Lower lobe of right lung (tissue), 2 donors: ENCODE measurements at regions not wholly inside any gene's neighbourhood (a gene's known extent, or its start where the extent isn't known, plus 50 kb on each side); places are given as distances from the start of the nearest gene placed in this dataset.

ENCODE experiments used
- ATAC-seq, 2 donors: fragments of 200-7000 bp; cut with Tn5 transposase; one replicate each; pipeline ENCODE4 v1.9.1; 2020 to 2022; ENCODE audit warnings: mild to moderate bottlenecking in 2 of 2, moderate library complexity in 2 of 2
- DNase-seq: peaks from one replicate; pipeline ENCODE4 v3.0.0-alpha.2; 2020
- H3K27ac ChIP-seq: fragments of 200-600 bp; one replicate; pipeline ENCODE4 v1.8.0; 2022
- H3K27me3 ChIP-seq: fragments of 200-600 bp; one replicate; pipeline ENCODE4 v1.8.0; 2022; ENCODE audit warnings: low read depth
- H3K36me3 ChIP-seq: fragments of 200-600 bp; one replicate; pipeline ENCODE4 v1.8.0; 2022; ENCODE audit warnings: mild to moderate bottlenecking
- H3K4me1 ChIP-seq: fragments of 200-600 bp; one replicate; pipeline ENCODE4 v1.8.0; 2022
- H3K4me3 ChIP-seq: fragments of 200-600 bp; one replicate; pipeline ENCODE4 v1.8.0; 2022; ENCODE audit warnings: mild to moderate bottlenecking
- H3K9me3 ChIP-seq: fragments of 200-600 bp; one replicate; pipeline ENCODE4 v1.8.0; 2022
- intact Hi-C: fragments of 100-400 bp; cut with DNase I; formaldehyde crosslinking; loops from one replicate; pipeline ENCODE4 v1.11.0; 2022
- TF ChIP-seq, protein P1 (sequence below): fragments of 200-600 bp; IDR thresholded peaks from one replicate; pipeline ENCODE4 v1.8.0; 2022; ENCODE audit warnings: antibody characterized with exemption, mild to moderate bottlenecking
- donor health status: DM: no; HTN: yes; CAD: no; lungs with severe emphysema.

DNA sequence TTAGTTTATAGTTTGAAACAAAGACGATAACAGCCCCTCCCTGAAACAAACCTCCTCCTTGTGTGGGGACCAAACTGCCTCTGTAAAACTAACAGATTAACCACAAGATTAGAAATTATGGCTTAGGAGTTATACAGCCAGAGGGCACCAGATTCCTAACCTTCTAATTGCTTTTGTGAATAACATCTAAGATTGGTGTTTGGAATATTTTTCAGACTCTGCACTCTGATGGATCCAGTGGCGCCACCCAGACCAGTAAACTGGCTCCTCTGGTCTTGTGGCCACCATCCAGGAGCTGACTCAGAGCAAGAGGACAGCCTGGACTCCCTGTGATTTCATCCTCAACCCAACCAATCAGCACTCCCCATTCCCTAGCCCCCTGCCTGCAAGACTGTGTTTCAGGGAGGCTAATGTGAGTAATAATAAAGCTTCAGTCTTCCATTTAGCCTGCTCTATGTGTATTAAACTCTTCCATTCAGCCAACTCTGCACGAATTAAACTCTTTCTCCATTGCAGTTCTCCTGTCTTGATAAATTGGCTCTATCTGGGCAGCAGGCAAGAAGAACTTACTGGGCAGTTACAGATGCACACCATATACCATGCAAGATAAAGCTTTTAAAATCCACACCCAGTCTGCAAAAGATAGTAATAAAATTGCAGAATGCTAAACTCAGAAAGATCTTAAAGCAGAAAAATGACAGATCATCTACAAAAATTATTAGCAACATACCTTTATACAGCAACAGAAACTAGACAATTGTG, 58.5 kb upstream of the SLC22A16 start:
- H3K9me3 ChIP-seq: no peaks in the 10 kb centered on the region
- intact Hi-C loops: no loop called here
- DNase-seq (no peak), ATAC-seq (no peak)
- no peaks in the 10 kb centered on the region for H3K27me3 ChIP-seq
- H3K36me3 ChIP-seq: no peaks in the 10 kb centered on the region
- no peak overlapping the region for H3K27ac ChIP-seq
- no peak overlapping the region for H3K4me3 ChIP-seq
- TF ChIP-seq, protein P1, sequence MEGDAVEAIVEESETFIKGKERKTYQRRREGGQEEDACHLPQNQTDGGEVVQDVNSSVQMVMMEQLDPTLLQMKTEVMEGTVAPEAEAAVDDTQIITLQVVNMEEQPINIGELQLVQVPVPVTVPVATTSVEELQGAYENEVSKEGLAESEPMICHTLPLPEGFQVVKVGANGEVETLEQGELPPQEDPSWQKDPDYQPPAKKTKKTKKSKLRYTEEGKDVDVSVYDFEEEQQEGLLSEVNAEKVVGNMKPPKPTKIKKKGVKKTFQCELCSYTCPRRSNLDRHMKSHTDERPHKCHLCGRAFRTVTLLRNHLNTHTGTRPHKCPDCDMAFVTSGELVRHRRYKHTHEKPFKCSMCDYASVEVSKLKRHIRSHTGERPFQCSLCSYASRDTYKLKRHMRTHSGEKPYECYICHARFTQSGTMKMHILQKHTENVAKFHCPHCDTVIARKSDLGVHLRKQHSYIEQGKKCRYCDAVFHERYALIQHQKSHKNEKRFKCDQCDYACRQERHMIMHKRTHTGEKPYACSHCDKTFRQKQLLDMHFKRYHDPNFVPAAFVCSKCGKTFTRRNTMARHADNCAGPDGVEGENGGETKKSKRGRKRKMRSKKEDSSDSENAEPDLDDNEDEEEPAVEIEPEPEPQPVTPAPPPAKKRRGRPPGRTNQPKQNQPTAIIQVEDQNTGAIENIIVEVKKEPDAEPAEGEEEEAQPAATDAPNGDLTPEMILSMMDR: no peak
- H3K4me1 ChIP-seq: no peaks in the 10 kb centered on the region

DNA sequence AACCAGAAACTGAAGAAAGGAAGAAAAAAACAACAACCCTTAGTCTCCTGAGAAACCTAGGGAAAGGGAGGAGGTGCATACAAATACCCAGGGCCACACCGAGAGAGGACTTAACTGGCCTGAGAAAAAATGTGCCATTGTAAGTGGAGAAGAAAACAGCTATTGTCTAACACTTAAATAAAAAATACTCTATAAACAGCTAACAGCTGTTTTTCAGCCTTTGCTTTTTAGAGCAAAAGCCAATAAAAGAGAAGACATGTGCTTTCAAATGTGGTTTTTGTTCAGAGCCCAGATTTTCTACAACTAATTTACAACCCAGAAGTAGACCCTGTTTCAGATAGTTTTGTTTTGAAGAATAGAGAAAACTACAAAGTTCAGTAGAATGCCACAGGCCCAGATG, 56.0 kb upstream of the SLC22A16 start:
- H3K36me3 ChIP-seq: no peaks in the 10 kb centered on the region
- H3K4me3 ChIP-seq: no peak overlapping the region
- ATAC-seq (no peak), DNase-seq (no peak)
- H3K27me3 ChIP-seq: no peaks in the 10 kb centered on the region
- H3K4me1 ChIP-seq: peaks cover 6% of the 10 kb centered on the region
- TF ChIP-seq, protein P1: no peak
- H3K9me3 ChIP-seq: no peaks in the 10 kb centered on the region
- H3K27ac ChIP-seq: no peak overlapping the region
- intact Hi-C loops: no loop called here

DNA sequence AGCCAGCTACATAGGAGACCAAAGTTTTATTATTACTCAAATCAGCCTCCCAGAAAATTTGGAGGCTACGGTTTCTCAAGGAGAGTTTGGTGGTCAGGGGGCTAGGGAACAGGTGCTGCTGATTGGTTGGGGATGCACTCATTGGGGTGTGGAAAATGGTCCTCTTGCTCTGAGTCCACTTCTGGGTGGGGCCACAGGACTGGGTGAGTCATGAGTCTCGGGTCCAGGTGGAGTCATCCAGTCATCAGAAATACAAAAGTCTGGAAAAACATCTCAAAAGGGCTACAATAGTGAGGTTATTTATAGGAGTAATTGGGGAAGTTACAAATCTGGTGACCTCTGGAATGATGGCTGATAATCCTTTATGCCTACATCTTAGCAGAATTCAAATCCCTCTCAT, 54.3 kb upstream of the SLC22A16 start:
- DNase-seq: no peak
- no peak overlapping the region for H3K4me3 ChIP-seq
- TF ChIP-seq, protein P1: no peak
- H3K36me3 ChIP-seq: no peaks in the 10 kb centered on the region
- ATAC-seq: no peak
- peaks cover 6% of the 10 kb centered on the region for H3K4me1 ChIP-seq
- no peaks in the 10 kb centered on the region for H3K27me3 ChIP-seq
- intact Hi-C loops: no loop called here
- H3K9me3 ChIP-seq: no peaks in the 10 kb centered on the region
- H3K27ac ChIP-seq: no peak overlapping the region

DNA sequence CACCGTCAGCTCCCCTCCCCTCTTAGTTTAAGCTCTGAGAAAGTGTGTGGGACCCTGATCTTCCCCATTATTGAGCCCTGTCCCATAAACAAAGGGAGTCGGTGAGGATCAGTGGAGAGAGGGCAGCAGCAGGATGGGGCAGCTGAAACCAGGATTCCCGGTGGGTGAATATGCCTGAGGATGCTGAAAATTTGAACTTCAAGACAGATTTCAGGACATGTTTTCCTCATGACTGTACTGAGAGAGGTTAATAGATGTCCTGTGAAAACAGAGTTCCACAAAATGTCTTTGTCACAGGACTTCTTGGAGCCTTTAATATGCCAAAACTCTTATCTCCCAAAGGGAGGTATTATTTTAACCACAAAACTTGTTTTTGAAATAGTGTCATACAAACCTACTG, 53.5 kb upstream of the SLC22A16 start:
- ATAC-seq: no peak
- Histone ChIP-seq H3K36me3 (no peaks in the 10 kb centered on the region), H3K4me3 (no peak overlapping the region), H3K27me3 (no peaks in the 10 kb centered on the region), H3K4me1 (peaks cover 6% of the 10 kb centered on the region), H3K27ac (no peak overlapping the region), H3K9me3 (no peaks in the 10 kb centered on the region)
- TF ChIP-seq, protein P1: no peak
- no peak for DNase-seq
- intact Hi-C loops: no loop called here

DNA sequence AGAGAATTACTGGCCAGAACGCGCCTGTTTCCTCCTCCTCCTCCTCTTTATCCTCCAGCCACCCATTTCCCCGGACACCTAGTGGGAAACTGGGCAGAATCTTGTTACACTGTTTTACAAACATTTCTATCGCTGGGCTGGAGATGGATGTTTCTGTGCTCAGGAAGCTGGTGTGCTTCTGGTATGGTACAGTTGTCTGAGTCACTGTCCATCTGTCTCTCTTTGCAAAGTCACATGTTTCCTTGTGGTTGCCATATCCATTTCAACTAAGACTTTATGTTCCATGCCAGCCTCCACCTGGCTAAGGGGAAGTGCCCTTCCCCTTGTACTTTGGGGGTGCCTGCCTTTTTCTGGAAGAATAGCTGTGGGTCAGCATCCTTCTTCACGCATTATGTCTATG, 52.9 kb upstream of the SLC22A16 start:
- DNase-seq (no peak), ATAC-seq (no peak)
- TF ChIP-seq, protein P1: no peak
- no peaks in the 10 kb centered on the region for H3K9me3 ChIP-seq
- H3K4me3 ChIP-seq: no peak overlapping the region
- H3K4me1 ChIP-seq: peaks cover 6% of the 10 kb centered on the region
- no peaks in the 10 kb centered on the region for H3K36me3 ChIP-seq
- intact Hi-C loops: no loop called here
- H3K27me3 ChIP-seq: no peaks in the 10 kb centered on the region
- no peak overlapping the region for H3K27ac ChIP-seq
